H1 (cell line): ENCODE measurements at regions not wholly inside any gene's neighbourhood (a gene's known extent, or its start where the extent isn't known, plus 50 kb on each side); places are given as distances from the start of the nearest gene placed in this dataset.
"Not testable (repeated sequence)": the region's sequence is repeated elsewhere in the genome, so short reads cannot be mapped to it uniquely, and the experiment has no call there.

ENCODE experiments used
- CTCF ChIA-PET: fragments of 300-600 bp; sonication (Branson Sonifier 250); formaldehyde crosslinking; loops from one replicate; lab custom pipeline; 2021; ENCODE audit not compliant: partially characterized antibody; lab: Charles Lee
- POLR2A ChIA-PET: fragments of 300-600 bp; sonication (Branson Sonifier 250); formaldehyde crosslinking; loops from one replicate; lab custom pipeline; 2021; ENCODE audit warnings: inconsistent platforms; ENCODE audit not compliant: partially characterized antibody; lab: Charles Lee
- DNase-seq, 2 experiments: peaks; one replicate each; pipeline versions ENCODE4 v3.0.0 to v3.0.0-alpha.2; 2010 to 2022; ENCODE audit warnings: low spot score in 2 of 2, low read depth in 1 of 2, mixed read lengths in 1 of 2
- FAIRE-seq: peaks from 2 replicates; lab custom pipeline; 2011; peaks lifted over from hg19 to GRCh38; lab: Jason Lieb, UNC
- H2AFZ ChIP-seq: 2 replicates; pipeline ENCODE4 v1.8.1; 2012; ENCODE audit warnings: low read length, inconsistent platforms
- H2AK5ac ChIP-seq: 2 replicates; pipeline ENCODE4 v1.6.1; 2013; ENCODE audit warnings: low read depth, low read length
- H2BK120ac ChIP-seq: replicated peaks from 2 replicates; pipeline ENCODE3; 2013; ENCODE audit warnings: low read depth, low read length, inconsistent platforms
- H2BK12ac ChIP-seq: 2 replicates; pipeline ENCODE4 v1.6.1; 2013; ENCODE audit warnings: low read depth, low read length
- H2BK15ac ChIP-seq: 2 replicates; pipeline ENCODE4 v1.6.1; 2013; ENCODE audit warnings: low read length
- H2BK20ac ChIP-seq: 2 replicates; pipeline ENCODE4 v1.6.1; 2013; ENCODE audit warnings: low read length
- H2BK5ac ChIP-seq: 2 replicates; pipeline ENCODE4 v1.6.1; 2013; ENCODE audit warnings: low read depth, low read length
- H3K14ac ChIP-seq: 2 replicates; pipeline ENCODE4 v1.6.1; 2013; ENCODE audit warnings: inconsistent platforms; ENCODE audit not compliant: insufficient read length
- H3K18ac ChIP-seq: 2 replicates; pipeline ENCODE4 v1.6.1; 2013; ENCODE audit warnings: low read length; ENCODE audit errors: extremely low read depth
- H3K23ac ChIP-seq: 2 replicates; pipeline ENCODE4 v1.6.1; 2013; ENCODE audit warnings: inconsistent platforms; ENCODE audit not compliant: insufficient read length
- H3K23me2 ChIP-seq: 2 replicates; pipeline ENCODE4 v1.6.1; 2013; ENCODE audit warnings: low read depth, low read length
- H3K27ac ChIP-seq: 2 replicates; pipeline ENCODE4 v1.6.1; 2011; ENCODE audit warnings: low read depth, low read length, inconsistent platforms
- H3K27me3 ChIP-seq, 4 experiments: replicated peaks in 1 of 4; 1 replicate in 1 of 4; 2 replicates in 3 of 4; pipeline versions ENCODE4 v1.6.1 to v1.8.1; 2011 to 2013; ENCODE audit warnings: low read length in 3 of 4, mild to moderate bottlenecking in 3 of 4, inconsistent platforms in 2 of 4, mixed read lengths in 2 of 4, moderate library complexity in 1 of 4; ENCODE audit not compliant: control insufficient read depth in 3 of 4, insufficient read depth in 3 of 4; ENCODE audit errors: extremely low read depth in 1 of 4
- H3K36me3 ChIP-seq, 4 experiments: 2 replicates each; pipeline versions ENCODE4 v1.6.1 to v1.8.1; 2011 to 2013; ENCODE audit warnings: mild to moderate bottlenecking in 4 of 4, low read length in 3 of 4, moderate library complexity in 2 of 4, control low read depth in 1 of 4, inconsistent platforms in 1 of 4; ENCODE audit not compliant: insufficient read depth in 4 of 4, control insufficient read depth in 2 of 4
- H3K4ac ChIP-seq: replicated peaks from 2 replicates; pipeline ENCODE3; 2013; ENCODE audit warnings: low read length, low read depth, mixed read lengths, inconsistent platforms; ENCODE audit not compliant: insufficient read length
- H3K4me1 ChIP-seq, 4 experiments: replicated peaks in 1 of 4; 1 replicate in 1 of 4; 2 replicates in 3 of 4; pipeline versions ENCODE4 v1.6.1 to v1.8.1; 2011 to 2013; ENCODE audit warnings: low read length in 3 of 4, inconsistent platforms in 2 of 4, mixed read lengths in 1 of 4; ENCODE audit not compliant: insufficient read depth in 4 of 4, control insufficient read depth in 3 of 4
- H3K4me2 ChIP-seq, 2 experiments: 2 replicates each; pipeline versions ENCODE4 v1.6.1 to v1.8.1; 2011 to 2013; ENCODE audit warnings: low read depth in 2 of 2, low read length in 2 of 2, control low read depth in 1 of 2, inconsistent platforms in 1 of 2, mild to moderate bottlenecking in 1 of 2; ENCODE audit not compliant: insufficient read depth in 1 of 2
- H3K4me3 ChIP-seq, 4 experiments: fragments of 200-600, 300-600 bp in 1 of 4; sonication (generic), shearing (Covaris generic), sonication (Bioruptor Twin) in 1 of 4; 2 replicates each; pipeline versions ENCODE4 v1.5.1 to v1.8.1; 2011 to 2016; ENCODE audit warnings: low read length in 4 of 4, low read depth in 3 of 4, control low read depth in 2 of 4, inconsistent platforms in 2 of 4, mild to moderate bottlenecking in 2 of 4, mixed read lengths in 1 of 4, moderate library complexity in 1 of 4; ENCODE audit not compliant: insufficient read depth in 2 of 4; ENCODE audit errors: extremely low read depth in 1 of 4
- H3K56ac ChIP-seq: replicated peaks from 2 replicates; pipeline ENCODE3; 2013; ENCODE audit warnings: low read depth, mild to moderate bottlenecking, mixed read lengths, low read length, inconsistent platforms; ENCODE audit not compliant: insufficient read length
- H3K79me1 ChIP-seq: 2 replicates; pipeline ENCODE4 v1.6.1; 2013; ENCODE audit warnings: low read depth, low read length, control low read depth
- H3K79me2 ChIP-seq, 2 experiments: 2 replicates each; pipeline versions ENCODE4 v1.6.1 to v1.8.1; 2012 to 2013; ENCODE audit warnings: low read length in 2 of 2, mild to moderate bottlenecking in 2 of 2, inconsistent platforms in 1 of 2; ENCODE audit not compliant: insufficient read depth in 2 of 2, control insufficient read depth in 1 of 2
- H3K9ac ChIP-seq, 4 experiments: replicated peaks in 1 of 4; 1 replicate in 1 of 4; 2 replicates in 3 of 4; pipeline versions ENCODE4 v1.6.1 to v1.8.1; 2011 to 2013; ENCODE audit warnings: low read depth in 3 of 4, low read length in 3 of 4, control low read depth in 2 of 4, mild to moderate bottlenecking in 2 of 4, moderate library complexity in 2 of 4, inconsistent platforms in 1 of 4; ENCODE audit errors: extremely low read depth in 1 of 4
- H3K9me3 ChIP-seq, 2 experiments: 2 replicates each; pipeline versions ENCODE4 v1.6.1 to v1.8.1; 2012 to 2013; ENCODE audit warnings: mild to moderate bottlenecking in 2 of 2, moderate library complexity in 2 of 2, control low read depth in 1 of 2, inconsistent platforms in 1 of 2, low read depth in 1 of 2, low read length in 1 of 2, mixed read lengths in 1 of 2; ENCODE audit not compliant: insufficient read depth in 2 of 2
- H4K20me1 ChIP-seq, 2 experiments: replicated peaks in 1 of 2; 2 replicates each; pipeline versions ENCODE3 to v1.8.1; 2011 to 2013; ENCODE audit warnings: inconsistent platforms in 2 of 2, low read length in 2 of 2, mild to moderate bottlenecking in 1 of 2; ENCODE audit not compliant: insufficient read depth in 2 of 2, control insufficient read depth in 1 of 2
- H4K5ac ChIP-seq: 2 replicates; pipeline ENCODE4 v1.6.1; 2013; ENCODE audit warnings: low read length, low read depth, mixed read lengths, inconsistent platforms; ENCODE audit not compliant: insufficient read length
- H4K8ac ChIP-seq: 2 replicates; pipeline ENCODE4 v1.8.0; 2013; ENCODE audit warnings: mild to moderate bottlenecking, moderate library complexity, low read length, inconsistent platforms; ENCODE audit not compliant: insufficient read depth; ENCODE audit errors: extremely low read depth
- H4K91ac ChIP-seq: replicated peaks from 2 replicates; pipeline ENCODE3; 2013; ENCODE audit warnings: low read length, mixed read lengths, inconsistent platforms; ENCODE audit not compliant: insufficient read length
- EZH2 ChIP-seq: fragments of 200-600 bp; sonication (generic); IDR thresholded peaks from 2 replicates; pipeline ENCODE4 v1.7.1; 2012; ENCODE audit warnings: low read depth, mild to moderate bottlenecking, moderate library complexity, low read length, inconsistent platforms; ENCODE audit not compliant: severe bottlenecking
- SP1 ChIP-seq: IDR thresholded peaks from 2 replicates; pipeline ENCODE4 v1.6.1; 2011; ENCODE audit warnings: low read depth, low read length
- WGBS, 2 experiments: shearing (Covaris generic) in 1 of 2; methylation state at CpG; one replicate each; pipeline versions ENCODE4 v1.1.6 to v1.1.7; 2013 to 2015; ENCODE audit warnings: low lambda C conversion rate in 2 of 2, mixed read lengths in 2 of 2, inconsistent platforms in 1 of 2, low coverage in 1 of 2, missing lambda C conversion rate in 1 of 2; ENCODE audit not compliant: insufficient replicate concordance in 2 of 2, insufficient coverage in 1 of 2, insufficient read length in 1 of 2; ENCODE audit errors: extremely low coverage in 1 of 2, missing lambda C conversion rate in 1 of 2; 5-methylcytosine and 5-hydroxymethylcytosine counted together

GRCh38 chr22:49669427-49669968 lies 158.2 kb downstream of the BRD1 start:
- H3K18ac ChIP-seq, H3K79me1 ChIP-seq, H4K5ac ChIP-seq, H2BK5ac ChIP-seq, H3K79me2 ChIP-seq, H2BK12ac ChIP-seq, H3K14ac ChIP-seq, H2AFZ ChIP-seq, H3K9ac ChIP-seq, H3K36me3 ChIP-seq, H3K9me3 ChIP-seq, H2BK15ac ChIP-seq, H4K20me1 ChIP-seq, H3K27ac ChIP-seq, H3K23ac ChIP-seq: not testable (repeated sequence)
- POLR2A ChIA-PET, result interaction anchor here (0.8 to 1.3 kb wide), 2 partner anchors 11 to 15 kb away, joined by 3 to 4 read pairs; no protein-coding TSS in a partner anchor
- H3K27me3 ChIP-seq, result peaks cover 24 to 52% (median 38%) of the 10 kb centered on the region in 4 experiments
- 82% methylated on average over 1 of the region's 1 CpG; no CpG with 5 or more reads in 1 of the 2 experiments for WGBS, 2 experiments
- TF ChIP-seq SP1 (peak; percentile 74; the same call in 1 of the 2 replicates), EZH2 (peak; percentile 18)
- TF ChIP-seq, all 59 proteins: peak for 2; not testable (repeated sequence) for 57
- H3K23me2 ChIP-seq, H2BK120ac ChIP-seq, H4K91ac ChIP-seq, H2AK5ac ChIP-seq, H3K4ac ChIP-seq, H2BK20ac ChIP-seq, H4K8ac ChIP-seq, H3K56ac ChIP-seq: not testable (repeated sequence)
- 0 out of 8 replicates have a peak overlapping the region, but pooled peaks of 1 of the 4 experiments have one; percentile 64 for H3K4me3 ChIP-seq
- CTCF ChIA-PET, result interaction anchor here (1.0 to 1.7 kb wide), 5 partner anchors 9 to 623 kb away, joined by 3 to 5 read pairs (median 4); no protein-coding TSS in a partner anchor
- peak in 1 of 2 experiments; percentile 35 for DNase-seq
- H3K4me2 ChIP-seq, result peak overlapping the region in 1 of 2 experiments; percentile 80; a peak in 1 of 4 replicates
- peak; percentile 28 for FAIRE-seq
- H3K4me1 ChIP-seq, result peaks cover 0 to 16% (median 4%) of the 10 kb centered on the region in 4 experiments
